ENCODE measurements at regions not wholly inside any gene's neighbourhood (a gene's known extent, or its start where the extent isn't known, plus 50 kb on each side); places are given as distances from the start of the nearest gene placed in this dataset.

DNA sequence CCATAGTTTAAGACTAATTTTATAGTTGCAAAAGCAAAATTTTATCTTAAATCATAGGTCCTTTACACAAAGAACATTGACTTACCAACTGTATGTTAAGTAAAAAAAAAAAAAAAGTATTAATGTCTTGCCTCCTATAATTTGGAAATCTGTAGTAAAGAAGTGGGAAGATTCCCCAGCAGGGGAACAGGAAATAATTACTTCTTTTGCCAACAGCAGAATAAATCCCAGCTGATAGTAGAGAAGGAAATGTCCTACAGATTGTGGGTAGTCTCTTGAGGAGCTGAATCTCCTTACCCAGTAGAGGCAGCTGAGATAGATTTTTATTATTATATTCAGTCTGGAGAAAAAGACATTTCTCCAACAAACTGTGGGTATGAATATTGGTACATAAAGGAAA, 193.7 kb downstream of the SLC6A15 start:
- no peak overlapping the region for H3K9ac ChIP-seq (replicated peaks in 1 of 4; ENCODE audit: extremely low read depth in 1 of 4, low read depth in 3 of 4, low read length in 3 of 4)
- no peak overlapping the region for H2BK12ac ChIP-seq (ENCODE audit: low read depth, low read length)
- H4K20me1 ChIP-seq (replicated peaks in 1 of 2; ENCODE audit: control insufficient read depth in 1 of 2, insufficient read depth in 2 of 2, low read length in 2 of 2) = no peaks in the 10 kb centered on the region
- H2AK5ac ChIP-seq (ENCODE audit: low read depth, low read length) = no peak overlapping the region
- FAIRE-seq = no peak
- no peak overlapping the region for H3K4me3 ChIP-seq (ENCODE audit: extremely low read depth in 1 of 4, insufficient read depth in 2 of 4, low read depth in 3 of 4, low read length in 4 of 4)
- no peak overlapping the region for H3K18ac ChIP-seq (ENCODE audit: extremely low read depth, low read length)
- H2BK5ac ChIP-seq (ENCODE audit: low read depth, low read length) = no peak overlapping the region
- H3K23me2 ChIP-seq (ENCODE audit: low read depth, low read length) = no peaks in the 10 kb centered on the region
- H4K5ac ChIP-seq (ENCODE audit: insufficient read length, low read depth, low read length) = no peak overlapping the region
- H4K91ac ChIP-seq (replicated peaks; ENCODE audit: insufficient read length, low read length) = no peak overlapping the region
- TF ChIP-seq, protein P1, sequence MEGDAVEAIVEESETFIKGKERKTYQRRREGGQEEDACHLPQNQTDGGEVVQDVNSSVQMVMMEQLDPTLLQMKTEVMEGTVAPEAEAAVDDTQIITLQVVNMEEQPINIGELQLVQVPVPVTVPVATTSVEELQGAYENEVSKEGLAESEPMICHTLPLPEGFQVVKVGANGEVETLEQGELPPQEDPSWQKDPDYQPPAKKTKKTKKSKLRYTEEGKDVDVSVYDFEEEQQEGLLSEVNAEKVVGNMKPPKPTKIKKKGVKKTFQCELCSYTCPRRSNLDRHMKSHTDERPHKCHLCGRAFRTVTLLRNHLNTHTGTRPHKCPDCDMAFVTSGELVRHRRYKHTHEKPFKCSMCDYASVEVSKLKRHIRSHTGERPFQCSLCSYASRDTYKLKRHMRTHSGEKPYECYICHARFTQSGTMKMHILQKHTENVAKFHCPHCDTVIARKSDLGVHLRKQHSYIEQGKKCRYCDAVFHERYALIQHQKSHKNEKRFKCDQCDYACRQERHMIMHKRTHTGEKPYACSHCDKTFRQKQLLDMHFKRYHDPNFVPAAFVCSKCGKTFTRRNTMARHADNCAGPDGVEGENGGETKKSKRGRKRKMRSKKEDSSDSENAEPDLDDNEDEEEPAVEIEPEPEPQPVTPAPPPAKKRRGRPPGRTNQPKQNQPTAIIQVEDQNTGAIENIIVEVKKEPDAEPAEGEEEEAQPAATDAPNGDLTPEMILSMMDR (IDR thresholded peaks at IDR 0.05; ENCODE audit: control extremely low read depth in 1 of 3, insufficient read depth in 1 of 3, low read depth in 1 of 3, low read length in 3 of 3) = no peak
- TF ChIP-seq BCL11A (IDR thresholded peaks at IDR 0.05; ENCODE audit: low read depth in 2 of 2, low read length in 2 of 2) (no peak), HDAC6 (IDR thresholded peaks at IDR 0.05; ENCODE audit: low read depth, low read length) (no peak), ZNF274 (IDR thresholded peaks at IDR 0.05; ENCODE audit: borderline replicate concordance, extremely low read depth, low read length) (no peak), TAF1 (IDR thresholded peaks at IDR 0.05; ENCODE audit: low read depth, low read length) (no peak)
- TF ChIP-seq, protein P2, sequence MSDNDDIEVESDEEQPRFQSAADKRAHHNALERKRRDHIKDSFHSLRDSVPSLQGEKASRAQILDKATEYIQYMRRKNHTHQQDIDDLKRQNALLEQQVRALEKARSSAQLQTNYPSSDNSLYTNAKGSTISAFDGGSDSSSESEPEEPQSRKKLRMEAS (IDR thresholded peaks at IDR 0.05) = no peak
- TF ChIP-seq, protein P3, sequence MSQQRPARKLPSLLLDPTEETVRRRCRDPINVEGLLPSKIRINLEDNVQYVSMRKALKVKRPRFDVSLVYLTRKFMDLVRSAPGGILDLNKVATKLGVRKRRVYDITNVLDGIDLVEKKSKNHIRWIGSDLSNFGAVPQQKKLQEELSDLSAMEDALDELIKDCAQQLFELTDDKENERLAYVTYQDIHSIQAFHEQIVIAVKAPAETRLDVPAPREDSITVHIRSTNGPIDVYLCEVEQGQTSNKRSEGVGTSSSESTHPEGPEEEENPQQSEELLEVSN (IDR thresholded peaks at IDR 0.05) = no peak
- TF ChIP-seq, protein P4, sequence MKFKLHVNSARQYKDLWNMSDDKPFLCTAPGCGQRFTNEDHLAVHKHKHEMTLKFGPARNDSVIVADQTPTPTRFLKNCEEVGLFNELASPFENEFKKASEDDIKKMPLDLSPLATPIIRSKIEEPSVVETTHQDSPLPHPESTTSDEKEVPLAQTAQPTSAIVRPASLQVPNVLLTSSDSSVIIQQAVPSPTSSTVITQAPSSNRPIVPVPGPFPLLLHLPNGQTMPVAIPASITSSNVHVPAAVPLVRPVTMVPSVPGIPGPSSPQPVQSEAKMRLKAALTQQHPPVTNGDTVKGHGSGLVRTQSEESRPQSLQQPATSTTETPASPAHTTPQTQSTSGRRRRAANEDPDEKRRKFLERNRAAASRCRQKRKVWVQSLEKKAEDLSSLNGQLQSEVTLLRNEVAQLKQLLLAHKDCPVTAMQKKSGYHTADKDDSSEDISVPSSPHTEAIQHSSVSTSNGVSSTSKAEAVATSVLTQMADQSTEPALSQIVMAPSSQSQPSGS (IDR thresholded peaks at IDR 0.05; ENCODE audit: low read length) = no peak
- ChIA-PET POLR2A (ENCODE audit: partially characterized antibody) (interaction anchor here (0.6 kb wide), 1 partner anchor 188 kb away, joined by 3 read pairs; no protein-coding TSS in a partner anchor), CTCF (ENCODE audit: partially characterized antibody) (no interaction called here)
- no peaks in the 10 kb centered on the region for H3K36me3 ChIP-seq (ENCODE audit: control insufficient read depth in 2 of 4, insufficient read depth in 4 of 4, low read length in 3 of 4)
- H3K4ac ChIP-seq (replicated peaks; ENCODE audit: insufficient read length, low read depth, low read length) = no peak overlapping the region
- H4K8ac ChIP-seq (ENCODE audit: extremely low read depth, insufficient read depth, low read length) = no peak overlapping the region
- H2BK15ac ChIP-seq (ENCODE audit: low read length) = no peak overlapping the region
- DNase-seq (ENCODE audit: low read depth in 1 of 2, low spot score in 2 of 2) = no peak
- no peak overlapping the region for H3K56ac ChIP-seq (replicated peaks; ENCODE audit: insufficient read length, low read depth, low read length)
- no peak overlapping the region for H3K4me2 ChIP-seq (ENCODE audit: insufficient read depth in 1 of 2, low read depth in 2 of 2, low read length in 2 of 2)
- H3K9me3 ChIP-seq (ENCODE audit: insufficient read depth in 2 of 2, low read depth in 1 of 2, low read length in 1 of 2) = no peaks in the 10 kb centered on the region
- H3K4me1 ChIP-seq (replicated peaks in 1 of 4; ENCODE audit: control insufficient read depth in 3 of 4, insufficient read depth in 4 of 4, low read length in 3 of 4) = peaks cover 0 to 10% (median 0%) of the 10 kb centered on the region in 4 experiments; a peak in 1 of 7 replicates
- H3K27ac ChIP-seq (ENCODE audit: low read depth, low read length) = no peak overlapping the region
- no peaks in the 10 kb centered on the region for H3K79me2 ChIP-seq (ENCODE audit: control insufficient read depth in 1 of 2, insufficient read depth in 2 of 2, low read length in 2 of 2)
- H3K27me3 ChIP-seq (replicated peaks in 1 of 4; ENCODE audit: control insufficient read depth in 3 of 4, extremely low read depth in 1 of 4, insufficient read depth in 3 of 4, low read length in 3 of 4) = no peaks in the 10 kb centered on the region
- no peak overlapping the region for H2AFZ ChIP-seq (ENCODE audit: low read length)
- H3K14ac ChIP-seq (ENCODE audit: insufficient read length) = no peak overlapping the region
- no peak overlapping the region for H2BK20ac ChIP-seq (ENCODE audit: low read length)
- no peak overlapping the region for H2BK120ac ChIP-seq (replicated peaks; ENCODE audit: low read depth, low read length)
- no peaks in the 10 kb centered on the region for H3K79me1 ChIP-seq (ENCODE audit: low read depth, low read length)
- no peak overlapping the region for H3K23ac ChIP-seq (ENCODE audit: insufficient read length)

Measured in H1 (cell line).